ENCODE measurements at regions not wholly inside any gene's neighbourhood (a gene's known extent, or its start where the extent isn't known, plus 50 kb on each side); places are given as distances from the start of the nearest gene placed in this dataset.
"Not testable (repeated sequence)": the region's sequence is repeated elsewhere in the genome, so short reads cannot be mapped to it uniquely, and the experiment has no call there.

DNA sequence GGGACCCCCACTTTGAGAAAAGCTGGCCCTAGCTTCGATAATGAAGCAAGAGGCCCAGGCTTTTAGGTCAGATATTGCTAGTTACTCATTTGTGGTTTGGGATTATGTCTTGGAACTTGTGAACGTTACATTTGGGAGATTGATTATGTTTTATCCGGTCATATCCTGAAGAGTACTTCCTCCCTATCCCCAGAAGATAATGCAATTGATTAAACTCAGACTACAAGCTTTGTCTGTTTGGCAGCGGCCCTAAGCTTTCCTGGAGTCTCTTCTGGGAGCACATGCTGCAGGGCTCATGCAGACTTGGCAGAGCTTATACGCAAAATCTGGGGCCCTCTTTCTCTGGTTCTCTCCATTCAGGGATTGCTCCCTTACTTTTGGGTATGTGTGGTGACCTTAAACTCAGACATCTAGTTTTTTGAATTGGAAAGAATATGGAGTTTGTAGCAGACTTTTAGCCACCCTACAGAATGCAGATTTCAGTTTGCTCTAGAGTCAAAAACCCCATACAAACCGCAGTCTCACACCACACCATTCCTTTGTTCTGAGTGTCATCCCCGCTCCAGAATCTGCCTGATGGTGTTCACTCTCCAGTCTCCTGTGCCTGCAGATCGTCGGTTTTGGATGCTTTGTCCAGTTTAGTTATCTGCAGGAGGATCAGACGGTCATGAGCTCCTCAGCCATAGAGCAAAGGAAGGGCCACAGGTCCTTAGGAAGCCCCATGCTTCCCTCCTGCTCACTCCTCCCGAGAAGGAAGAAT lies 449.5 kb upstream of the TRPC7 start (continued):
- TF ChIP-seq, protein P1, sequence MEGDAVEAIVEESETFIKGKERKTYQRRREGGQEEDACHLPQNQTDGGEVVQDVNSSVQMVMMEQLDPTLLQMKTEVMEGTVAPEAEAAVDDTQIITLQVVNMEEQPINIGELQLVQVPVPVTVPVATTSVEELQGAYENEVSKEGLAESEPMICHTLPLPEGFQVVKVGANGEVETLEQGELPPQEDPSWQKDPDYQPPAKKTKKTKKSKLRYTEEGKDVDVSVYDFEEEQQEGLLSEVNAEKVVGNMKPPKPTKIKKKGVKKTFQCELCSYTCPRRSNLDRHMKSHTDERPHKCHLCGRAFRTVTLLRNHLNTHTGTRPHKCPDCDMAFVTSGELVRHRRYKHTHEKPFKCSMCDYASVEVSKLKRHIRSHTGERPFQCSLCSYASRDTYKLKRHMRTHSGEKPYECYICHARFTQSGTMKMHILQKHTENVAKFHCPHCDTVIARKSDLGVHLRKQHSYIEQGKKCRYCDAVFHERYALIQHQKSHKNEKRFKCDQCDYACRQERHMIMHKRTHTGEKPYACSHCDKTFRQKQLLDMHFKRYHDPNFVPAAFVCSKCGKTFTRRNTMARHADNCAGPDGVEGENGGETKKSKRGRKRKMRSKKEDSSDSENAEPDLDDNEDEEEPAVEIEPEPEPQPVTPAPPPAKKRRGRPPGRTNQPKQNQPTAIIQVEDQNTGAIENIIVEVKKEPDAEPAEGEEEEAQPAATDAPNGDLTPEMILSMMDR (conservative IDR thresholded peaks at IDR 0.05; ENCODE audit: low read depth in 2 of 2), result no peak
- no peak for TF ChIP-seq STAT1 (IDR thresholded peaks at IDR 0.05; ENCODE audit: unreplicated experiment)

DNA sequence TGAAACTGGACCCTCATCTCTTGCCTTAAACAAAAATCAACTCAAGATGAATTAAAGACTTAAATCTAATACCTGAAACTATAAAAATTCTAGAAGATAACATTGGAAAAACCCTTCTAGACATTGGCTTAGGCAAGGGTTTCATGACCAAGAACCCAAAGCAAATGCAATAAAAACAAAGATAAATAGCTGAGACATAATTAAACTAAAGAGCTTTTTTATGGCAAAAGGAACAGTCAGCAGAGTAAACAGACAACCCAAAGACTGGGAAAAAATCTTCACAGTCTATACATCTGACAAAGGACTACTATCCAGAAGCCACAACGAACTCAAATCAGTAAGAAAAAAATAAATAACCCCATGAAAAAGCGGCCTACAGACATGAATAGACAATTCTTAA lies 446.9 kb upstream of the TRPC7 start:
- H3K27me3 Mint-ChIP-seq (ENCODE audit: insufficient read depth, low read depth, poor library complexity); H3K27ac Mint-ChIP-seq; H2AFZ ChIP-seq; H3K4me3 Mint-ChIP-seq; H3K27ac ChIP-seq (ENCODE audit: low read depth); H3K79me2 ChIP-seq (replicated peaks; ENCODE audit: insufficient read depth); H3K36me3 Mint-ChIP-seq (ENCODE audit: low read depth); H4K20me1 ChIP-seq (replicated peaks; ENCODE audit: insufficient read depth); H3K4me1 ChIP-seq (ENCODE audit: insufficient read depth); H3K4me3 ChIP-seq; DNase-seq (ENCODE audit: low spot score); H3K9me2 ChIP-seq (ENCODE audit: insufficient read depth); H3F3A ChIP-seq (replicated peaks; ENCODE audit: low read depth); H3K9me3 Mint-ChIP-seq; H3K4me1 Mint-ChIP-seq; H3K36me3 ChIP-seq (ENCODE audit: insufficient read depth); ATAC-seq; H3K27me3 ChIP-seq (ENCODE audit: insufficient read depth); H3K4me2 ChIP-seq: not testable (repeated sequence)

DNA sequence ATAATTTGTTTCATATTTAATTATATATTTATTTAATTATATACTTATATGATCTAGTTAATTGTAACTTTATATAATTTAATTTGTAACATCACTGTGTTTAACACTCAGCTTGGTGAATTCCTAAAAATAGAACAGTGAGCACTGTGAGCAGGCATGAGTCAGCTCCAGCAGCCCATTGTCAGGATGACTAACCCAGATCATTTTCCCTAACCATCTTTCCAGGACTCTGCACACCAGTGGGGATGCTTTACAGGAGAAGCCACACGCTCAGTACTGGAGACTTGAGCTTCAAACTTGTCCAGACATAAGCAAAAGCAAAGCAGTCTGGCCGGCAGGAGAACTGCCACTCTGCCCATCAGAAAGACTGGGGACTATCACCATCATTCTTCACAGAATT lies 446.2 kb upstream of the TRPC7 start:
- no peaks in the 10 kb centered on the region for H3K4me1 ChIP-seq (ENCODE audit: insufficient read depth)
- Mint-ChIP-seq H3K4me1 (no peaks in the 10 kb centered on the region; the same call in 2 of the 3 replicates), H3K9me3 (no peaks in the 10 kb centered on the region; the same call in 2 of the 3 replicates), H3K27me3 (ENCODE audit: insufficient read depth, low read depth, poor library complexity) (peaks cover 3% of the 10 kb centered on the region), H3K27ac (no peak overlapping the region), H3K4me3 (no peak overlapping the region), H3K36me3 (ENCODE audit: low read depth) (no peaks in the 10 kb centered on the region)
- TF ChIP-seq, protein P2, sequence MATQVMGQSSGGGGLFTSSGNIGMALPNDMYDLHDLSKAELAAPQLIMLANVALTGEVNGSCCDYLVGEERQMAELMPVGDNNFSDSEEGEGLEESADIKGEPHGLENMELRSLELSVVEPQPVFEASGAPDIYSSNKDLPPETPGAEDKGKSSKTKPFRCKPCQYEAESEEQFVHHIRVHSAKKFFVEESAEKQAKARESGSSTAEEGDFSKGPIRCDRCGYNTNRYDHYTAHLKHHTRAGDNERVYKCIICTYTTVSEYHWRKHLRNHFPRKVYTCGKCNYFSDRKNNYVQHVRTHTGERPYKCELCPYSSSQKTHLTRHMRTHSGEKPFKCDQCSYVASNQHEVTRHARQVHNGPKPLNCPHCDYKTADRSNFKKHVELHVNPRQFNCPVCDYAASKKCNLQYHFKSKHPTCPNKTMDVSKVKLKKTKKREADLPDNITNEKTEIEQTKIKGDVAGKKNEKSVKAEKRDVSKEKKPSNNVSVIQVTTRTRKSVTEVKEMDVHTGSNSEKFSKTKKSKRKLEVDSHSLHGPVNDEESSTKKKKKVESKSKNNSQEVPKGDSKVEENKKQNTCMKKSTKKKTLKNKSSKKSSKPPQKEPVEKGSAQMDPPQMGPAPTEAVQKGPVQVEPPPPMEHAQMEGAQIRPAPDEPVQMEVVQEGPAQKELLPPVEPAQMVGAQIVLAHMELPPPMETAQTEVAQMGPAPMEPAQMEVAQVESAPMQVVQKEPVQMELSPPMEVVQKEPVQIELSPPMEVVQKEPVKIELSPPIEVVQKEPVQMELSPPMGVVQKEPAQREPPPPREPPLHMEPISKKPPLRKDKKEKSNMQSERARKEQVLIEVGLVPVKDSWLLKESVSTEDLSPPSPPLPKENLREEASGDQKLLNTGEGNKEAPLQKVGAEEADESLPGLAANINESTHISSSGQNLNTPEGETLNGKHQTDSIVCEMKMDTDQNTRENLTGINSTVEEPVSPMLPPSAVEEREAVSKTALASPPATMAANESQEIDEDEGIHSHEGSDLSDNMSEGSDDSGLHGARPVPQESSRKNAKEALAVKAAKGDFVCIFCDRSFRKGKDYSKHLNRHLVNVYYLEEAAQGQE (IDR thresholded peaks at IDR 0.05; ENCODE audit: unreplicated experiment), result no peak
- no peaks in the 10 kb centered on the region for H3K36me3 ChIP-seq (ENCODE audit: insufficient read depth)
- no peaks in the 10 kb centered on the region; the same call in 1 of the 2 replicates for H3K9me2 ChIP-seq (ENCODE audit: insufficient read depth)
- H3K4me3 ChIP-seq, result no peak overlapping the region
- no peaks in the 10 kb centered on the region for H4K20me1 ChIP-seq (replicated peaks; ENCODE audit: insufficient read depth)
- H3K27me3 ChIP-seq (ENCODE audit: insufficient read depth), result no peaks in the 10 kb centered on the region
- H3K4me2 ChIP-seq, result no peak overlapping the region
- DNase-seq (ENCODE audit: low spot score), result no peak
- H3K79me2 ChIP-seq (replicated peaks; ENCODE audit: insufficient read depth), result no peaks in the 10 kb centered on the region
- H2AFZ ChIP-seq, result no peak overlapping the region
- no peak overlapping the region for H3K27ac ChIP-seq (ENCODE audit: low read depth)
- no peaks in the 10 kb centered on the region for H3F3A ChIP-seq (replicated peaks; ENCODE audit: low read depth)
- ATAC-seq, result no peak

All from GM23338 (cell line).